ENCODE measurements at regions not wholly inside any gene's neighbourhood (a gene's known extent, or its start where the extent isn't known, plus 50 kb on each side); places are given as distances from the start of the nearest gene placed in this dataset.

GRCh38 chr6:44660561-44661220, 273.2 kb downstream of the CDC5L start:
- TF ChIP-seq CTCF (IDR thresholded peaks at IDR 0.05; ENCODE audit: low read depth, low read length): no peak
- peak; percentile 50 for DNase-seq (ENCODE audit: extremely low read depth, low read depth)

- peak; percentile 60 for DNase-seq (ENCODE audit: extremely low read depth, low read depth)
- TF ChIP-seq CTCF (IDR thresholded peaks at IDR 0.05; ENCODE audit: low read depth, low read length): no peak
Observed at GRCh38 chr6:44661221-44662008, 273.9 kb downstream of the CDC5L start.

- DNase-seq (ENCODE audit: extremely low read depth, low read depth): no peak
- TF ChIP-seq CTCF (IDR thresholded peaks at IDR 0.05; ENCODE audit: low read depth, low read length): no peak
Observed at GRCh38 chr6:44662461-44663121, 275.1 kb downstream of the CDC5L start.

- TF ChIP-seq CTCF (IDR thresholded peaks at IDR 0.05; ENCODE audit: low read depth, low read length): no peak
- no peak for DNase-seq (ENCODE audit: extremely low read depth, low read depth)
Observed at GRCh38 chr6:44663860-44664634, 276.5 kb downstream of the CDC5L start.

GRCh38 chr6:44664716-44665115, 277.2 kb downstream of the CDC5L start:
- DNase-seq (ENCODE audit: extremely low read depth, low read depth): no peak

GRCh38 chr6:44665143-44665542, 277.6 kb downstream of the CDC5L start:
- DNase-seq (ENCODE audit: extremely low read depth, low read depth): no peak
- TF ChIP-seq CTCF (IDR thresholded peaks at IDR 0.05; ENCODE audit: low read depth, low read length): no peak

More at GRCh38 chr6:44664716-44665115, 277.2 kb downstream of the CDC5L start:
- TF ChIP-seq CTCF (IDR thresholded peaks at IDR 0.05; ENCODE audit: low read depth, low read length): no peak
